PC-3 (cell line): ENCODE measurements at regions not wholly inside any gene's neighbourhood (a gene's known extent, or its start where the extent isn't known, plus 50 kb on each side); places are given as distances from the start of the nearest gene placed in this dataset.

Experiments used
- ATAC-seq: fragments of 200-7000 bp; cut with Tn5 transposase; 2 replicates; pipeline ENCODE4 v1.9.1; 2020; ENCODE audit warnings: mild to moderate bottlenecking, moderate library complexity
- BruUV-seq: library from RNA; stranded (reverse); fragments of 400-500 nt; replicated peaks from 2 replicates; lab custom pipeline; 2021; lab: Mats Ljungman, UMichigan
- CTCF ChIA-PET: fragments of 300-600 bp; sonication (Branson Sonifier 250); formaldehyde crosslinking; loops from one replicate; lab custom pipeline; 2022; ENCODE audit warnings: antibody characterized with exemption; lab: Charles Lee
- POLR2A ChIA-PET: fragments of 300-600 bp; sonication (Branson Sonifier 250); formaldehyde crosslinking; loops from one replicate; lab custom pipeline; 2022; ENCODE audit warnings: antibody characterized with exemption; ENCODE audit not compliant: unreplicated experiment; lab: Charles Lee
- DNase-seq: peaks from one replicate; pipeline ENCODE4 v3.0.0-alpha.2; 2015
- H2AFZ ChIP-seq: fragments of 300-600 bp; sonication (generic); 2 replicates; pipeline ENCODE4 v1.6.0; 2016; ENCODE audit warnings: antibody characterized with exemption, low read length
- H3F3A ChIP-seq: fragments of 300-600 bp; sonication (generic); one replicate; pipeline ENCODE4 v1.6.0; 2017; ENCODE audit warnings: antibody characterized with exemption, low read length, control low read depth, mild to moderate bottlenecking; ENCODE audit not compliant: unreplicated experiment
- H3K27ac ChIP-seq: fragments of 300-600 bp; sonication (generic); 2 replicates; pipeline ENCODE4 v1.5.1; 2016; ENCODE audit warnings: mild to moderate bottlenecking, low read length
- H3K27me3 ChIP-seq: fragments of 300-600 bp; sonication (generic); 2 replicates; pipeline ENCODE4 v1.6.1; 2016; ENCODE audit warnings: low read length, mixed read lengths
- H3K36me3 ChIP-seq: fragments of 300-600 bp; sonication (generic); 2 replicates; pipeline ENCODE4 v1.6.1; 2016; ENCODE audit warnings: low read depth, mixed run types, low read length, mixed read lengths
- H3K4me1 ChIP-seq: fragments of 300-600 bp; sonication (generic); 2 replicates; pipeline ENCODE4 v1.5.1; 2016; ENCODE audit warnings: low read length; ENCODE audit not compliant: insufficient read depth
- H3K4me2 ChIP-seq: fragments of 300-600 bp; sonication (generic); 2 replicates; pipeline ENCODE4 v1.6.0; 2016; ENCODE audit warnings: low read length
- H3K4me3 ChIP-seq: fragments of 300-600 bp; sonication (generic); 2 replicates; pipeline ENCODE4 v1.5.1; 2016; ENCODE audit warnings: mild to moderate bottlenecking, low read length, mixed read lengths
- H3K79me2 ChIP-seq: fragments of 300-600 bp; sonication (generic); 2 replicates; pipeline ENCODE4 v1.6.1; 2017; ENCODE audit warnings: low read length, mixed read lengths
- H3K9ac ChIP-seq: fragments of 300-600 bp; sonication (generic); 2 replicates; pipeline ENCODE4 v1.6.0; 2016; ENCODE audit warnings: mild to moderate bottlenecking, low read length
- H3K9me2 ChIP-seq: fragments of 300-600 bp; sonication (generic); replicated peaks from 2 replicates; pipeline ENCODE4 v1.6.1; 2016; ENCODE audit warnings: mixed run types, low read length, mixed read lengths
- H3K9me3 ChIP-seq: fragments of 300-600 bp; sonication (generic); 2 replicates; pipeline ENCODE4 v1.6.1; 2016; ENCODE audit warnings: low read length, mixed read lengths
- H4K20me1 ChIP-seq: fragments of 300-600 bp; sonication (generic); 2 replicates; pipeline ENCODE4 v1.6.1; 2016; ENCODE audit warnings: low read length, mixed read lengths
- EZH2 ChIP-seq: fragments of 300-600 bp; sonication (generic); IDR thresholded peaks from one replicate; pipeline ENCODE4 v1.6.1; 2017; ENCODE audit warnings: antibody characterized with exemption, mild to moderate bottlenecking, low read length; ENCODE audit not compliant: unreplicated experiment
- EZH2phosphoT487 ChIP-seq: fragments of 300-600 bp; sonication (generic); IDR thresholded peaks from 2 replicates; pipeline ENCODE4 v1.6.1; 2018; ENCODE audit warnings: mild to moderate bottlenecking, antibody characterized with exemption, low read length, borderline replicate concordance
- intact Hi-C: fragments of 100-400 bp; cut with micrococcal nuclease; formaldehyde crosslinking; loops from 2 replicates; pipeline ENCODE4 v1.9.0; 2023
- TF ChIP-seq, protein P1 (sequence below): fragments of 300-600 bp; sonication (generic); conservative IDR thresholded peaks from 2 replicates; pipeline ENCODE4 v1.5.1; 2017; ENCODE audit warnings: antibody characterized with exemption, low read depth, mild to moderate bottlenecking, low read length

GRCh38 chr3:34646911-34647460 lies 848.6 kb downstream of the PDCD6IP start:
- Histone ChIP-seq H4K20me1 (no peaks in the 10 kb centered on the region), H3K27me3 (no peaks in the 10 kb centered on the region), H3K4me2 (no peak overlapping the region), H2AFZ (no peak overlapping the region), H3K36me3 (no peaks in the 10 kb centered on the region), H3K4me1 (no peaks in the 10 kb centered on the region), H3K9ac (no peak overlapping the region), H3K9me3 (peaks cover 12% of the 10 kb centered on the region; the same call in 1 of the 2 replicates), H3K79me2 (no peaks in the 10 kb centered on the region), H3K27ac (no peak overlapping the region), H3F3A (no peaks in the 10 kb centered on the region), H3K9me2 (no peaks in the 10 kb centered on the region), H3K4me3 (no peak overlapping the region)
- no peak for ATAC-seq
- intact Hi-C loops, result no loop called here
- POLR2A ChIA-PET, result no interaction called here
- TF ChIP-seq, protein P1, sequence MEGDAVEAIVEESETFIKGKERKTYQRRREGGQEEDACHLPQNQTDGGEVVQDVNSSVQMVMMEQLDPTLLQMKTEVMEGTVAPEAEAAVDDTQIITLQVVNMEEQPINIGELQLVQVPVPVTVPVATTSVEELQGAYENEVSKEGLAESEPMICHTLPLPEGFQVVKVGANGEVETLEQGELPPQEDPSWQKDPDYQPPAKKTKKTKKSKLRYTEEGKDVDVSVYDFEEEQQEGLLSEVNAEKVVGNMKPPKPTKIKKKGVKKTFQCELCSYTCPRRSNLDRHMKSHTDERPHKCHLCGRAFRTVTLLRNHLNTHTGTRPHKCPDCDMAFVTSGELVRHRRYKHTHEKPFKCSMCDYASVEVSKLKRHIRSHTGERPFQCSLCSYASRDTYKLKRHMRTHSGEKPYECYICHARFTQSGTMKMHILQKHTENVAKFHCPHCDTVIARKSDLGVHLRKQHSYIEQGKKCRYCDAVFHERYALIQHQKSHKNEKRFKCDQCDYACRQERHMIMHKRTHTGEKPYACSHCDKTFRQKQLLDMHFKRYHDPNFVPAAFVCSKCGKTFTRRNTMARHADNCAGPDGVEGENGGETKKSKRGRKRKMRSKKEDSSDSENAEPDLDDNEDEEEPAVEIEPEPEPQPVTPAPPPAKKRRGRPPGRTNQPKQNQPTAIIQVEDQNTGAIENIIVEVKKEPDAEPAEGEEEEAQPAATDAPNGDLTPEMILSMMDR, result no peak
- no peak for TF ChIP-seq EZH2phosphoT487
- no peak for TF ChIP-seq EZH2
- CTCF ChIA-PET, result no interaction called here
- no TSS peak for BruUV-seq
- DNase-seq, result no peak

DNA sequence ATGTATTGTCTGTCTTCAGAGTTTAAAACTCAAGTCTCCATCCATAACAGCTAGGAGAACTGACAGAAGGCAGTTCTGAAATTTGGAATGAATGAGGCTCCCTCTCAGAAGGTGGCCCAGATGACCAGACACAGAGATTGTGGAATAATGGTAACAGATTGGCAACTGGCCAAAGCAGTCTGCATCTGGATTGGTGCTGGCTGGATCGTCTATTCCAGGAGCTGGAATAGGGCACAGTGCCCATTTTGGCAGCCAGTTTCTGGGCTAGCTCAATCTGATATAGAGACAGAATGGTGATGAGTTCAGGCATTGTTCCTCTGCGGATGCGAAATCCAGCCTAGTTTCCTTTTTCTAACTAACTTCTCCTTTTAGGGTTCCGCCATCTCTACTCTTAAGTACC lies 851.7 kb downstream of the PDCD6IP start:
- H3K4me1 ChIP-seq, result no peaks in the 10 kb centered on the region
- no TSS peak for BruUV-seq
- ATAC-seq, result no peak
- H3K4me2 ChIP-seq, result no peak overlapping the region
- H4K20me1 ChIP-seq, result no peaks in the 10 kb centered on the region
- H3K9me2 ChIP-seq, result no peaks in the 10 kb centered on the region
- no peaks in the 10 kb centered on the region for H3K79me2 ChIP-seq
- POLR2A ChIA-PET, result interaction anchor here (0.6 kb wide), 1 partner anchor 34 kb away, joined by 3 read pairs; no protein-coding TSS in a partner anchor
- TF ChIP-seq EZH2 (no peak), EZH2phosphoT487 (no peak)
- TF ChIP-seq, protein P1, result no peak
- DNase-seq, result no peak
- no peaks in the 10 kb centered on the region for H3F3A ChIP-seq
- intact Hi-C loops, result no loop called here
- no peaks in the 10 kb centered on the region for H3K27me3 ChIP-seq
- H3K27ac ChIP-seq, result no peak overlapping the region
- no peak overlapping the region for H3K4me3 ChIP-seq
- no peaks in the 10 kb centered on the region for H3K36me3 ChIP-seq
- no peak overlapping the region for H2AFZ ChIP-seq
- no peak overlapping the region for H3K9ac ChIP-seq
- peaks cover 17% of the 10 kb centered on the region; the same call in 1 of the 2 replicates for H3K9me3 ChIP-seq
- CTCF ChIA-PET, result no interaction called here

DNA sequence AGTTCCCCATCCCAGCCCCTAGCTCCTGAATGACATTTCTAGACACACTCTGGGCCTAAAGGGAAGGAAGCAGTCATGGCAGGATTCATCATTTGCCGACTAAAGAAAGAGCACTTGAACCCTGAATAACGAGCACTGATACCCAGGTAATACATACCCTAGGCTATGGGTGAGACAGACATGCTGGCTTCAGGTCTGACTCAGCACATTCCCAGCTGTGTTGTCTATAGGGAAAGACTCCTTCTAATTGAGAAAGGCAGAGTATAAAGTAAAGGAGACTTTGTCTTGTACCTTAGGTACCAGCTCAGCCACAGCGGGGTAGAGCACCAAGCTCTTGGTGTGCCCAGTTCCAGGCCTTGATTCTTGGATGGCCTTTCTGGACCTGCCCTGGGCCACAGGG lies 870.5 kb downstream of the PDCD6IP start:
- BruUV-seq, result no TSS peak
- CTCF ChIA-PET, result no interaction called here

More for the DNA sequence above, 870.5 kb downstream of the PDCD6IP start:
- Histone ChIP-seq H3K4me1 (no peaks in the 10 kb centered on the region), H4K20me1 (no peaks in the 10 kb centered on the region), H3K79me2 (no peaks in the 10 kb centered on the region), H2AFZ (no peak overlapping the region), H3K9me2 (no peaks in the 10 kb centered on the region), H3K9me3 (0 out of 2 replicates have a peak, but pooled peaks cover 11% of the 10 kb centered on the region), H3K9ac (no peak overlapping the region), H3K27me3 (no peaks in the 10 kb centered on the region), H3K36me3 (no peaks in the 10 kb centered on the region), H3K4me2 (no peak overlapping the region), H3K4me3 (no peak overlapping the region), H3F3A (no peaks in the 10 kb centered on the region), H3K27ac (no peak overlapping the region)
- ATAC-seq (no peak), DNase-seq (no peak)
- POLR2A ChIA-PET, result no interaction called here
- intact Hi-C loops, result no loop called here
- TF ChIP-seq EZH2 (no peak), EZH2phosphoT487 (no peak)
- TF ChIP-seq, protein P1, result no peak
